IPS DF 6.9 (cell line): ENCODE measurements at regions not wholly inside any gene's neighbourhood (a gene's known extent, or its start where the extent isn't known, plus 50 kb on each side); places are given as distances from the start of the nearest gene placed in this dataset.
"Not testable (repeated sequence)": the region's sequence is repeated elsewhere in the genome, so short reads cannot be mapped to it uniquely, and the experiment has no call there.

Experiments used
- DNase-seq: peaks from one replicate; pipeline ENCODE4 v3.0.0-alpha.2; 2013; ENCODE audit warnings: low read depth, low spot score
- H3K27ac ChIP-seq: one replicate; pipeline ENCODE4 v1.5.1; 2013; ENCODE audit warnings: low read length, control low read depth
- H3K27me3 ChIP-seq: 2 replicates; pipeline ENCODE4 v1.6.1; 2013; ENCODE audit warnings: mild to moderate bottlenecking, low read length; ENCODE audit not compliant: control insufficient read depth, insufficient read depth
- H3K36me3 ChIP-seq: 2 replicates; pipeline ENCODE4 v1.6.1; 2013; ENCODE audit warnings: low read length; ENCODE audit not compliant: control insufficient read depth, insufficient read depth
- H3K4me1 ChIP-seq: 2 replicates; pipeline ENCODE4 v1.6.1; 2013; ENCODE audit warnings: low read length; ENCODE audit not compliant: control insufficient read depth, insufficient read depth
- H3K4me3 ChIP-seq: 2 replicates; pipeline ENCODE4 v1.5.1; 2013; ENCODE audit warnings: mild to moderate bottlenecking, low read length
- H3K9me3 ChIP-seq: 2 replicates; pipeline ENCODE4 v1.6.1; 2013; ENCODE audit warnings: low read length, inconsistent platforms; ENCODE audit not compliant: control insufficient read depth, insufficient read depth
- WGBS: extraction: QIAGEN DNeasy Blood & Tissue Kit; methylation state at CpG from one replicate; pipeline ENCODE4 v1.1.7; 2013; ENCODE audit warnings: mixed read lengths, missing lambda C conversion rate; ENCODE audit not compliant: insufficient read length, insufficient coverage; 5-methylcytosine and 5-hydroxymethylcytosine counted together

DNA sequence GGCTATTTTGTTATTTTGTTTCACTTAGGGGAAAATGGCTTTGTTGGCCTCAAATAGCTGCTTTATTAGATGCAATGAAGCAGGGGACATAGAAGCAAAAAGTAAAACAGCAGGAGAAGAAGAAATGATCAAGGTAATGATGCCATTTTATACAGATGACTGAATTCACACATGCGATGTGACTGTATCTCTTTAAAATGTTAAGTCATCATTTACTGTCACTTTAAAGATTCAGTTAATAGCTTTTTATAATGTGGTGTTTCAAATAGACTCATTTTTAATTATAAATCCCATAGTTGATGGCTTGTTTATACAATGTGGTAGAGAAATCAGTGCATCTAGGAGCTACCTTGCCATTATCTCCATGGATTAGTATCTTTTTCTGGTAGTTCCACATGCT lies 863.9 kb upstream of the DEFB115 start:
- not testable (repeated sequence) for H3K4me3 ChIP-seq, H3K36me3 ChIP-seq, H3K9me3 ChIP-seq, H3K4me1 ChIP-seq, H3K27ac ChIP-seq, H3K27me3 ChIP-seq, DNase-seq
- no CpG with 5 or more reads among the region's 1 CpG for WGBS

DNA sequence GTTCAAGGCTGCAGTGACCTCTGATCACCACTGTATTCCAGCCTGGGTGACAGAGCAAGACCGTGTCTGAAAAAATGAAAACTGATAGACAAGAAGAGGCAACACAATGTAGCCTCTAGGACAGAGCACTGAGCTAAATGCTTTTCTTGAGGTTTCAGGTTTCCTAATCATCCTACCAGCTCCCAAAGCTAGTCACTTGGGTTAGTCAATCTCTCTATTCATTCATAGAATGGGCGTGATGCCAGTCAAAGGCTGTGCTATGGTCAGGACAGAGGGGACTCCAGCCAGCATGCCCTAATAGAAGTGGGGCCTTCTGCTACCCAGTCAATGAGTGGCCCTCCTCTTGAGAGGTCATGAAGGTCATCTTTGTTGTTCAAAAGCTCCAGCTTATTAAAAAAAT lies 860.4 kb upstream of the DEFB115 start:
- WGBS = no CpG with 5 or more reads among the region's 2 CpGs
- H3K27ac ChIP-seq, DNase-seq, H3K27me3 ChIP-seq, H3K9me3 ChIP-seq, H3K4me3 ChIP-seq, H3K4me1 ChIP-seq, H3K36me3 ChIP-seq: not testable (repeated sequence)

- WGBS = no CpG with 5 or more reads among the region's 18 CpGs
- H3K27ac ChIP-seq, H3K4me3 ChIP-seq, H3K9me3 ChIP-seq, H3K27me3 ChIP-seq, H3K36me3 ChIP-seq, DNase-seq, H3K4me1 ChIP-seq: not testable (repeated sequence)
Observed at GRCh38 chr20:30405061-30405460, 852.4 kb upstream of the DEFB115 start.

- DNase-seq, H3K4me1 ChIP-seq, H3K4me3 ChIP-seq, H3K36me3 ChIP-seq, H3K27ac ChIP-seq, H3K27me3 ChIP-seq, H3K9me3 ChIP-seq: not testable (repeated sequence)
- WGBS = no CpG with 5 or more reads among the region's 27 CpGs
Observed at GRCh38 chr20:30405585-30405984, 851.9 kb upstream of the DEFB115 start.

DNA sequence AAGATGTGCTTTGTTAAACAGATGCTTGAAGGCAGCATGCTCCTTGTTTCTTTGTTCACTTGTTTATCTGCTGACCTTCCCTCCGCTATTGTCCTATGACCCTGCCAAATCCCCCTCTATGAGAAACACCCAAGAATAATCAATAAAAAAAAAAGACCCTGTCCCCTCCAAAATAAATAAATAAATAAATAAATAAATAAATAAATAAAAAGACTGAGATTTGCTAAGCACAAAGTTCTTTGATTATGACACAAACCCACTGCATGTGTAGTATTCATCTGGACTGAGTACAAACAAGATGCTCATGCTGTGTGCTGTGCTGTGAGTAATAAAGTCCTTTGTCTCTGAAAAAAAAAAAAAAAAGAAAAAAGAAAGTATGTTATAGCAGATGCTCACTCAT lies 851.1 kb upstream of the DEFB115 start:
- H3K4me3 ChIP-seq, DNase-seq, H3K9me3 ChIP-seq, H3K4me1 ChIP-seq, H3K27ac ChIP-seq, H3K36me3 ChIP-seq, H3K27me3 ChIP-seq: not testable (repeated sequence)
- no CpG with 5 or more reads among the region's 1 CpG for WGBS

DNA sequence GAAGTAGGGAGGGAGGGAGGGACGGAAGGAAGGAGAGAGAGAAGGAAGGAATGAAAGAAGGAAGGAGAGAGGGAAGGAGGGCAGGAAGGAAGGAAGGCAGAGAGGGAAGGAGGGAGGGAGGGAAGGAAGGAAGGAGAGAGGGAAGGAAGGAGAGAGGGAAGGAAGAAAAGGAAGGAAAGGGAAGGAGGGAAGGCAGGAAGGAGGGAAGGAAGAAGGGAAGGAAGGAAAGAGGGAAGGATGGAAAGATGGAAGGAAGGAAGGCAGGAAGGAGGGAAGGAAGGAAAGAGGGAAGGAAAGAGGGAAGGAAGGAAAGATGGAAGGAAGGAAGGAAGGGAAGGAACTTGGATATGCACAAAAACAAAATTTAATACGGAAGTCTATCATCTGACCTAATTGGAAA lies 844.5 kb upstream of the DEFB115 start:
- no CpG with 5 or more reads among the region's 2 CpGs for WGBS
- no peaks in the 10 kb centered on the region for H3K4me1 ChIP-seq
- no peaks in the 10 kb centered on the region for H3K27me3 ChIP-seq
- H3K36me3 ChIP-seq = no peaks in the 10 kb centered on the region
- H3K4me3 ChIP-seq = no peak overlapping the region
- no peak for DNase-seq
- H3K27ac ChIP-seq = no peak overlapping the region
- no peaks in the 10 kb centered on the region for H3K9me3 ChIP-seq

DNA sequence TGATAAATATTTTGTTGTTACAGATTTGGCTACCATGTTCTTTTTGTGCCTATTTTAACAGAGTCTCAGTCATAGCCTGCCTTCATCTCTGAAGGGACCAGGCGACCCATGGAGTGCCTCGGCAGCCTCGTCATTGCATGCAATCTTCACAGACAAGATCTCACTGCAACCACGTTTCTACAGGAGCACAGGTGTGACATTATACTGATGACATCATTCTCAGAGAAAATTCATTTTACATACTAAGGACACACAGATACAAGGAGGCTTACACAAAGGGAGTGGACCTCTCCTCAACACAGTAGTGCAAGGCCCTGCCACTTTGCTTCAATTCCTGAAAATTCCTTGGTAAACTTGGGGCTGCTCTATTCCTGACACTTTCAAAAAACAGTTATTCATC lies 840.1 kb upstream of the DEFB115 start:
- H3K36me3 ChIP-seq, H3K9me3 ChIP-seq, DNase-seq, H3K27me3 ChIP-seq, H3K4me3 ChIP-seq, H3K4me1 ChIP-seq, H3K27ac ChIP-seq: not testable (repeated sequence)
- no CpG with 5 or more reads among the region's 4 CpGs for WGBS

GRCh38 chr20:30418378-30418777 lies 839.1 kb upstream of the DEFB115 start:
- H3K27me3 ChIP-seq, H3K9me3 ChIP-seq, H3K4me3 ChIP-seq, H3K4me1 ChIP-seq, H3K36me3 ChIP-seq, DNase-seq, H3K27ac ChIP-seq: not testable (repeated sequence)
- no CpG with 5 or more reads among the region's 4 CpGs for WGBS

- H3K9me3 ChIP-seq = no peaks in the 10 kb centered on the region
- H3K36me3 ChIP-seq = no peaks in the 10 kb centered on the region
- H3K27ac ChIP-seq = no peak overlapping the region
- no peak overlapping the region for H3K4me3 ChIP-seq
- no CpG with 5 or more reads among the region's 2 CpGs for WGBS
- DNase-seq = no peak
- no peaks in the 10 kb centered on the region; the same call in 1 of the 2 replicates for H3K4me1 ChIP-seq
- H3K27me3 ChIP-seq = no peaks in the 10 kb centered on the region
Observed at GRCh38 chr20:30419466-30419865, 838.0 kb upstream of the DEFB115 start.

GRCh38 chr20:30419871-30420420 lies 837.5 kb upstream of the DEFB115 start:
- H3K4me3 ChIP-seq, H3K27me3 ChIP-seq, H3K36me3 ChIP-seq, H3K9me3 ChIP-seq, H3K27ac ChIP-seq, H3K4me1 ChIP-seq, DNase-seq: not testable (repeated sequence)
- WGBS = no CpG with 5 or more reads among the region's 7 CpGs
